ENCODE measurements at regions not wholly inside any gene's neighbourhood (a gene's known extent, or its start where the extent isn't known, plus 50 kb on each side); places are given as distances from the start of the nearest gene placed in this dataset.

GRCh38 chr2:7194950-7195349 is 277.7 kb downstream of the RNF144A start:
- H3K36me3 ChIP-seq (ENCODE audit: control insufficient read depth in 2 of 2, insufficient read depth in 1 of 2, low read length in 2 of 2), result no peaks in the 10 kb centered on the region
- CTCF ChIA-PET, result no interaction called here
- no peak for TF ChIP-seq ZNF324 (tag by site-specific recombination; IDR thresholded peaks at IDR 0.05)
- no peak for TF ChIP-seq KLF8 (tag by site-specific recombination; IDR thresholded peaks at IDR 0.05)
- no peak for TF ChIP-seq OVOL3 (tag by site-specific recombination; IDR thresholded peaks at IDR 0.05)
- TF ChIP-seq ZNF501 (tag by site-specific recombination; IDR thresholded peaks at IDR 0.05), result no peak
- no peak for TF ChIP-seq ZFP3 (tag by site-specific recombination; IDR thresholded peaks at IDR 0.05; ENCODE audit: low read depth)
- no peak for TF ChIP-seq FEZF1 (tag by site-specific recombination; IDR thresholded peaks at IDR 0.05)
- no peak for TF ChIP-seq ZNF664 (tag by site-specific recombination; IDR thresholded peaks at IDR 0.05)
- TF ChIP-seq ZNF138 (tag by site-specific recombination; IDR thresholded peaks at IDR 0.05; ENCODE audit: borderline replicate concordance), result no peak
- TF ChIP-seq REPIN1 (tag by site-specific recombination; IDR thresholded peaks at IDR 0.05; ENCODE audit: low read depth), result no peak
- TF ChIP-seq ZNF777 (tag by site-specific recombination; IDR thresholded peaks at IDR 0.05; ENCODE audit: borderline replicate concordance), result no peak
- TF ChIP-seq, protein P1, sequence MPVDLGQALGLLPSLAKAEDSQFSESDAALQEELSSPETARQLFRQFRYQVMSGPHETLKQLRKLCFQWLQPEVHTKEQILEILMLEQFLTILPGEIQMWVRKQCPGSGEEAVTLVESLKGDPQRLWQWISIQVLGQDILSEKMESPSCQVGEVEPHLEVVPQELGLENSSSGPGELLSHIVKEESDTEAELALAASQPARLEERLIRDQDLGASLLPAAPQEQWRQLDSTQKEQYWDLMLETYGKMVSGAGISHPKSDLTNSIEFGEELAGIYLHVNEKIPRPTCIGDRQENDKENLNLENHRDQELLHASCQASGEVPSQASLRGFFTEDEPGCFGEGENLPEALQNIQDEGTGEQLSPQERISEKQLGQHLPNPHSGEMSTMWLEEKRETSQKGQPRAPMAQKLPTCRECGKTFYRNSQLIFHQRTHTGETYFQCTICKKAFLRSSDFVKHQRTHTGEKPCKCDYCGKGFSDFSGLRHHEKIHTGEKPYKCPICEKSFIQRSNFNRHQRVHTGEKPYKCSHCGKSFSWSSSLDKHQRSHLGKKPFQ (tag by site-specific recombination; IDR thresholded peaks at IDR 0.05), result no peak
- no peak for TF ChIP-seq ZNF24 (tag by site-specific recombination; IDR thresholded peaks at IDR 0.05)
- TF ChIP-seq ZNF404 (tag by site-specific recombination; IDR thresholded peaks at IDR 0.05), result no peak
- TF ChIP-seq, protein P2, sequence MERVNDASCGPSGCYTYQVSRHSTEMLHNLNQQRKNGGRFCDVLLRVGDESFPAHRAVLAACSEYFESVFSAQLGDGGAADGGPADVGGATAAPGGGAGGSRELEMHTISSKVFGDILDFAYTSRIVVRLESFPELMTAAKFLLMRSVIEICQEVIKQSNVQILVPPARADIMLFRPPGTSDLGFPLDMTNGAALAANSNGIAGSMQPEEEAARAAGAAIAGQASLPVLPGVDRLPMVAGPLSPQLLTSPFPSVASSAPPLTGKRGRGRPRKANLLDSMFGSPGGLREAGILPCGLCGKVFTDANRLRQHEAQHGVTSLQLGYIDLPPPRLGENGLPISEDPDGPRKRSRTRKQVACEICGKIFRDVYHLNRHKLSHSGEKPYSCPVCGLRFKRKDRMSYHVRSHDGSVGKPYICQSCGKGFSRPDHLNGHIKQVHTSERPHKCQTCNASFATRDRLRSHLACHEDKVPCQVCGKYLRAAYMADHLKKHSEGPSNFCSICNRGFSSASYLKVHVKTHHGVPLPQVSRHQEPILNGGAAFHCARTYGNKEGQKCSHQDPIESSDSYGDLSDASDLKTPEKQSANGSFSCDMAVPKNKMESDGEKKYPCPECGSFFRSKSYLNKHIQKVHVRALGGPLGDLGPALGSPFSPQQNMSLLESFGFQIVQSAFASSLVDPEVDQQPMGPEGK (tag by site-specific recombination; IDR thresholded peaks at IDR 0.05), result no peak
- TF ChIP-seq SETDB1 (IDR thresholded peaks at IDR 0.05; ENCODE audit: insufficient read length, low read length), result no peak
- H3K9me3 ChIP-seq (ENCODE audit: control insufficient read depth, insufficient read depth, low read depth, low read length), result no peaks in the 10 kb centered on the region
- H3K4me3 ChIP-seq (ENCODE audit: low read depth, low read length), result no peak overlapping the region
- no peak overlapping the region for H3K27ac ChIP-seq (ENCODE audit: extremely low read depth, low read depth, low read length)
- no peaks in the 10 kb centered on the region; the same call in 1 of the 2 replicates for H3K4me1 ChIP-seq (ENCODE audit: control insufficient read depth, insufficient read depth, low read length)
- POLR2A ChIA-PET, result no interaction called here

GRCh38 chr2:7196883-7197282 is 279.7 kb downstream of the RNF144A start:
- no peaks in the 10 kb centered on the region; the same call in 1 of the 2 replicates for H3K4me1 ChIP-seq (ENCODE audit: control insufficient read depth, insufficient read depth, low read length)
- no peak overlapping the region for H3K27ac ChIP-seq (ENCODE audit: extremely low read depth, low read depth, low read length)
- POLR2A ChIA-PET, result interaction anchor here (0.5 kb wide), 1 partner anchor 134 kb away, joined by 4 read pairs; no protein-coding TSS in a partner anchor
- no peak overlapping the region for H3K4me3 ChIP-seq (ENCODE audit: low read depth, low read length)
- H3K36me3 ChIP-seq (ENCODE audit: control insufficient read depth in 2 of 2, insufficient read depth in 1 of 2, low read length in 2 of 2), result no peaks in the 10 kb centered on the region
- CTCF ChIA-PET, result interaction anchor here (0.5 kb wide), 1 partner anchor 990 kb away, joined by 3 read pairs; no protein-coding TSS in a partner anchor
- no peaks in the 10 kb centered on the region for H3K9me3 ChIP-seq (ENCODE audit: control insufficient read depth, insufficient read depth, low read depth, low read length)
- TF ChIP-seq ZNF585B (tag by site-specific recombination; IDR thresholded peaks at IDR 0.05), result no peak
- no peak for TF ChIP-seq SP7 (tag by site-specific recombination; IDR thresholded peaks at IDR 0.05)
- no peak for TF ChIP-seq ZIC2 (tag by site-specific recombination; IDR thresholded peaks at IDR 0.05)
- TF ChIP-seq, protein P3, sequence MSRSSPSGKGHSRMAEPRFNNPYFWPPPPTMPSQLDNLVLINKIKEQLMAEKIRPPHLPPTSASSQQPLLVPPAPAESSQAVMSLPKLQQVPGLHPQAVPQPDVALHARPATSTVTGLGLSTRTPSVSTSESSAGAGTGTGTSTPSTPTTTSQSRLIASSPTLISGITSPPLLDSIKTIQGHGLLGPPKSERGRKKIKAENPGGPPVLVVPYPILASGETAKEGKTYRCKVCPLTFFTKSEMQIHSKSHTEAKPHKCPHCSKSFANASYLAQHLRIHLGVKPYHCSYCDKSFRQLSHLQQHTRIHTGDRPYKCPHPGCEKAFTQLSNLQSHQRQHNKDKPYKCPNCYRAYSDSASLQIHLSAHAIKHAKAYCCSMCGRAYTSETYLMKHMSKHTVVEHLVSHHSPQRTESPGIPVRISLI (tag by site-specific recombination; IDR thresholded peaks at IDR 0.05), result no peak
- TF ChIP-seq ZSCAN30 (tag by site-specific recombination; IDR thresholded peaks at IDR 0.05), result no peak
- TF ChIP-seq ZNF777 (tag by site-specific recombination; IDR thresholded peaks at IDR 0.05; ENCODE audit: borderline replicate concordance), result no peak
- TF ChIP-seq ZNF785 (tag by site-specific recombination; IDR thresholded peaks at IDR 0.05), result no peak
- no peak for TF ChIP-seq ZNF621 (tag by site-specific recombination; IDR thresholded peaks at IDR 0.05)
- no peak for TF ChIP-seq ZNF324 (tag by site-specific recombination; IDR thresholded peaks at IDR 0.05)
- TF ChIP-seq ZNF521 (tag by site-specific recombination; IDR thresholded peaks at IDR 0.05), result no peak
- no peak for TF ChIP-seq ZBTB21 (tag by site-specific recombination; IDR thresholded peaks at IDR 0.05)
- no peak for TF ChIP-seq ZNF426 (tag by site-specific recombination; IDR thresholded peaks at IDR 0.05)
- TF ChIP-seq, protein P4, sequence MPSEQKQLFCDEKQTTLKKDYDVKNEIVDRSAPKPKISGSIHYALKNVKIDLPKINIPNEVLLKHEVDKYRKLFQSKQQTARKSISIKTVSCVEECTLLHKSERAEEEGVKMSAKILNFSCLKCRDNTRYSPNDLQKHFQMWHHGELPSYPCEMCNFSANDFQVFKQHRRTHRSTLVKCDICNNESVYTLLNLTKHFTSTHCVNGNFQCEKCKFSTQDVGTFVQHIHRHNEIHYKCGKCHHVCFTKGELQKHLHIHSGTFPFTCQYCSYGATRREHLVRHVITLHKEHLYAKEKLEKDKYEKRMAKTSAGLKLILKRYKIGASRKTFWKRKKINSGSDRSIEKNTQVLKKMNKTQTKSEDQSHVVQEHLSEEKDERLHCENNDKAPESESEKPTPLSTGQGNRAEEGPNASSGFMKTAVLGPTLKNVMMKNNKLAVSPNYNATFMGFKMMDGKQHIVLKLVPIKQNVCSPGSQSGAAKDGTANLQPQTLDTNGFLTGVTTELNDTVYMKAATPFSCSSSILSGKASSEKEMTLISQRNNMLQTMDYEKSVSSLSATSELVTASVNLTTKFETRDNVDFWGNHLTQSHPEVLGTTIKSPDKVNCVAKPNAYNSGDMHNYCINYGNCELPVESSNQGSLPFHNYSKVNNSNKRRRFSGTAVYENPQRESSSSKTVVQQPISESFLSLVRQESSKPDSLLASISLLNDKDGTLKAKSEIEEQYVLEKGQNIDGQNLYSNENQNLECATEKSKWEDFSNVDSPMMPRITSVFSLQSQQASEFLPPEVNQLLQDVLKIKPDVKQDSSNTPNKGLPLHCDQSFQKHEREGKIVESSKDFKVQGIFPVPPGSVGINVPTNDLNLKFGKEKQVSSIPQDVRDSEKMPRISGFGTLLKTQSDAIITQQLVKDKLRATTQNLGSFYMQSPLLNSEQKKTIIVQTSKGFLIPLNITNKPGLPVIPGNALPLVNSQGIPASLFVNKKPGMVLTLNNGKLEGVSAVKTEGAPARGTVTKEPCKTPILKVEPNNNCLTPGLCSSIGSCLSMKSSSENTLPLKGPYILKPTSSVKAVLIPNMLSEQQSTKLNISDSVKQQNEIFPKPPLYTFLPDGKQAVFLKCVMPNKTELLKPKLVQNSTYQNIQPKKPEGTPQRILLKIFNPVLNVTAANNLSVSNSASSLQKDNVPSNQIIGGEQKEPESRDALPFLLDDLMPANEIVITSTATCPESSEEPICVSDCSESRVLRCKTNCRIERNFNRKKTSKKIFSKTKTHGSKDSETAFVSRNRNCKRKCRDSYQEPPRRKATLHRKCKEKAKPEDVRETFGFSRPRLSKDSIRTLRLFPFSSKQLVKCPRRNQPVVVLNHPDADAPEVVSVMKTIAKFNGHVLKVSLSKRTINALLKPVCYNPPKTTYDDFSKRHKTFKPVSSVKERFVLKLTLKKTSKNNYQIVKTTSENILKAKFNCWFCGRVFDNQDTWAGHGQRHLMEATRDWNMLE (tag by site-specific recombination; conservative IDR thresholded peaks at IDR 0.05; ENCODE audit: low read depth), result no peak
- TF ChIP-seq ZNF549 (tag by site-specific recombination; IDR thresholded peaks at IDR 0.05), result no peak
- TF ChIP-seq ZNF530 (tag by site-specific recombination; IDR thresholded peaks at IDR 0.05; ENCODE audit: low read depth), result no peak
